MCF 10A (cell line): ENCODE measurements at regions not wholly inside any gene's neighbourhood (a gene's known extent, or its start where the extent isn't known, plus 50 kb on each side); places are given as distances from the start of the nearest gene placed in this dataset.

Source experiments
- BruUV-seq: library from RNA; stranded (reverse); fragments of 400-500 nt; replicated peaks from 2 replicates; lab custom pipeline; 2021; lab: Mats Ljungman, UMichigan
- CTCF ChIA-PET: fragments of 300-600 bp; sonication (Branson Sonifier 250); formaldehyde crosslinking; extraction: SDS; loops from one replicate; lab custom pipeline; 2021; ENCODE audit warnings: antibody characterized with exemption, inconsistent platforms; lab: Yijun Ruan, JAX
- POLR2A ChIA-PET: fragments of 300-600, 350-650 bp; sonication (Branson Sonifier 250); formaldehyde crosslinking; extraction: SDS; loops from one replicate; lab custom pipeline; 2020; ENCODE audit warnings: antibody characterized with exemption, inconsistent platforms; lab: Yijun Ruan, JAX
- DNase-seq: peaks from one replicate; pipeline ENCODE4 v3.0.0-alpha.2; 2018; ENCODE audit not compliant: unreplicated experiment
- H3K27ac Mint-ChIP-seq: one replicate; pipeline ENCODE4 v1.8.0; 2022; ENCODE audit warnings: mild to moderate bottlenecking, low read depth, mixed read lengths; ENCODE audit not compliant: unreplicated experiment
- H3K27me3 Mint-ChIP-seq: one replicate; pipeline ENCODE4 v1.8.0; 2022; ENCODE audit warnings: mixed read lengths; ENCODE audit not compliant: insufficient read depth, unreplicated experiment
- H3K36me3 Mint-ChIP-seq: one replicate; pipeline ENCODE4 v1.8.0; 2022; ENCODE audit warnings: mild to moderate bottlenecking, moderate library complexity, mixed read lengths; ENCODE audit not compliant: insufficient read depth, unreplicated experiment
- H3K4me1 Mint-ChIP-seq: one replicate; pipeline ENCODE4 v1.8.0; 2022; ENCODE audit warnings: mixed read lengths; ENCODE audit not compliant: insufficient read depth, unreplicated experiment
- H3K4me3 Mint-ChIP-seq: one replicate; pipeline ENCODE4 v1.8.0; 2022; ENCODE audit warnings: mild to moderate bottlenecking, moderate library complexity, mixed read lengths; ENCODE audit not compliant: unreplicated experiment
- H3K9me3 Mint-ChIP-seq: one replicate; pipeline ENCODE4 v1.8.0; 2022; ENCODE audit warnings: mixed read lengths; ENCODE audit not compliant: unreplicated experiment
- intact Hi-C: fragments of 100-400 bp; cut with micrococcal nuclease; formaldehyde crosslinking; loops from 2 replicates; pipeline ENCODE4 v1.14.1; 2022
- TF ChIP-seq, protein P1 (sequence below): fragments of 200-600 bp; IDR thresholded peaks from one replicate; pipeline ENCODE4 v1.8.0; 2022; ENCODE audit warnings: antibody characterized with exemption, mild to moderate bottlenecking; ENCODE audit not compliant: unreplicated experiment

DNA sequence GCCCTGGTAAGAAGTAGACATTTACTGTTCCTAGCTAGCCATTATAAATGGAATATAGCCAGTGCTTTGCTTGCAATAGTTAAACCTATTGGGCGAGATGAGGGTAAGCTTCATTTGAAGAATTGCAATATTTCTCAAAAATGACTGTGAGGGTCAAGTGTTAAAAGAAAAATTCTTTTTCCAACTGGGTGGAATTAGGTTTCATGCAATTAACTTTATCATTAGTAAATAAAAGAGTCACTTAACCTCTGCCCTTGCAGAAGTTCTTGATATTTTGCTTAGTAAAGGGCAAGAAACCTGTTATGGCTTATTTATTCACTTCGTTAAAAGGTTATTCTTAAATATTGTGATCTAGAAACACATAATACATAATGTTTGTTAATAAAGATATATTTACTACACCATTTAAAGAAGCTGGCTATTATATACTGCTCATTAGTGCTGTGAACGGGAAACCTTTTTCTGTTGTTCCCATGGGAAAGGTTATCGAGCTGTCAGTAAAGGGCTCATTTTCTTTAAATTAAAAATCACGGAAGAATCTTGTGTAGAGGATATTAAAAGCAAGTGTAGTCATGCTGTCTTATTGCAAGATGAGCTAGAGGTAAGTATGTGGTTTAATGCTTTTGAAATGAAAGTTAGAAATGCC is 370.5 kb downstream of the CSNK1G3 start:
- no peak for DNase-seq
- no peaks in the 10 kb centered on the region for H3K9me3 Mint-ChIP-seq
- ChIA-PET CTCF (interaction anchor here (0.6 kb wide), 1 partner anchor 25 kb away, joined by 3 read pairs; no protein-coding TSS in a partner anchor), POLR2A (interaction anchor here (0.6 to 2.1 kb wide), 5 partner anchors 15 to 717 kb away, joined by 3 to 9 read pairs (median 3); no protein-coding TSS in a partner anchor)
- H3K27ac Mint-ChIP-seq: no peak overlapping the region
- H3K27me3 Mint-ChIP-seq: no peaks in the 10 kb centered on the region
- H3K4me3 Mint-ChIP-seq: no peak overlapping the region
- TF ChIP-seq, protein P1, sequence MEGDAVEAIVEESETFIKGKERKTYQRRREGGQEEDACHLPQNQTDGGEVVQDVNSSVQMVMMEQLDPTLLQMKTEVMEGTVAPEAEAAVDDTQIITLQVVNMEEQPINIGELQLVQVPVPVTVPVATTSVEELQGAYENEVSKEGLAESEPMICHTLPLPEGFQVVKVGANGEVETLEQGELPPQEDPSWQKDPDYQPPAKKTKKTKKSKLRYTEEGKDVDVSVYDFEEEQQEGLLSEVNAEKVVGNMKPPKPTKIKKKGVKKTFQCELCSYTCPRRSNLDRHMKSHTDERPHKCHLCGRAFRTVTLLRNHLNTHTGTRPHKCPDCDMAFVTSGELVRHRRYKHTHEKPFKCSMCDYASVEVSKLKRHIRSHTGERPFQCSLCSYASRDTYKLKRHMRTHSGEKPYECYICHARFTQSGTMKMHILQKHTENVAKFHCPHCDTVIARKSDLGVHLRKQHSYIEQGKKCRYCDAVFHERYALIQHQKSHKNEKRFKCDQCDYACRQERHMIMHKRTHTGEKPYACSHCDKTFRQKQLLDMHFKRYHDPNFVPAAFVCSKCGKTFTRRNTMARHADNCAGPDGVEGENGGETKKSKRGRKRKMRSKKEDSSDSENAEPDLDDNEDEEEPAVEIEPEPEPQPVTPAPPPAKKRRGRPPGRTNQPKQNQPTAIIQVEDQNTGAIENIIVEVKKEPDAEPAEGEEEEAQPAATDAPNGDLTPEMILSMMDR: no peak
- intact Hi-C loops: no loop called here
- peaks cover 7% of the 10 kb centered on the region for H3K4me1 Mint-ChIP-seq
- no peaks in the 10 kb centered on the region for H3K36me3 Mint-ChIP-seq
- BruUV-seq: no TSS peak

DNA sequence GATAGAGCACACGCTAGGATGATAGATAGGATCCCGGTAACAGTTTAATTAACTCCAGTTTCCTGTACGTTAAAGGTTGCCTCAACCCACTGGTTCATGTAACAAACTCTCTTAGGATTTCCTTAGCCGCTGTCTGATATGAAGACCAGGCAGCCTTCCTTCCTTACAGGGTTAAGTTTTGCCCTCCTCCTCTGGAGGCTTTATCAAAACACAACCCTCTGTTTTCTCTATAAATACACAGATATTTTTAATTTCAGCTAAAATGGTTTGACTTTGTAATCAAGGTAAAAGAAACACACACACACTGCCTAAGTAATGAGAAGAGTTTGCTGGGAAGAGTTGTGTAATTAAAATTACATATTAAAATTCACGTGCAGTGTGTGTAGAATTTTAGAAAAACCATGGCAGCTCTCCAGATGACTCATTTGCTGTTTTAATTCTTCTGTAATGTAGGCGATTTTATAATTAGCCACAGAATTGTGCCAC is 369.8 kb downstream of the CSNK1G3 start:
- intact Hi-C loops: no loop called here
- H3K27ac Mint-ChIP-seq: no peak overlapping the region
- TF ChIP-seq, protein P1: no peak

DNA sequence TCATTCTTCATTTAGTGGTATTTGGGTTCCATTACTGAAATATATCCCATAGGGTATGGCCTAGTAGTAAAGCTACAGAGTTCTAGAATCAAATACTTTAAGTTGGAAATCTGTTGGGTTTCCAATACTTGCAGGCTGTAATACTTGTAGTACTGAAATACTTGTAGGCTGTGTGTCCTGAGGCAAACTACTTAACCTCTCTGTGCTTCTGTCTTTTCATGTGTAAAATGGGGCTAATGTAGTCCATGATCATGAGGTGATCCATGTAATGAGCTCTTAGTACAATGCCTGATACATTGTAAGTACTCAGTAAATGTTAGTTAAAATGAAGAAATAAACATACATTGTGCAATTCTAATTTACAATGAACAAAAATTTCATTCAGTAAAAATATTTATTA is 368.9 kb downstream of the CSNK1G3 start:
- H3K27ac Mint-ChIP-seq: no peak overlapping the region
- H3K27me3 Mint-ChIP-seq: no peaks in the 10 kb centered on the region
- TF ChIP-seq, protein P1: no peak
- ChIA-PET POLR2A (interaction anchor here (0.6 to 2.1 kb wide), 3 partner anchors 13 to 1462 kb away, joined by 3 to 9 read pairs (median 4); no protein-coding TSS in a partner anchor), CTCF (interaction anchor here (0.6 kb wide), 1 partner anchor 86 kb away, joined by 3 read pairs; no protein-coding TSS in a partner anchor)
- BruUV-seq: no TSS peak
- no peak overlapping the region for H3K4me3 Mint-ChIP-seq
- H3K4me1 Mint-ChIP-seq: peaks cover 7% of the 10 kb centered on the region
- no peaks in the 10 kb centered on the region for H3K9me3 Mint-ChIP-seq
- DNase-seq: no peak
- intact Hi-C loops: no loop called here
- H3K36me3 Mint-ChIP-seq: no peaks in the 10 kb centered on the region

More for the DNA sequence above, 369.8 kb downstream of the CSNK1G3 start:
- Mint-ChIP-seq H3K27me3 (no peaks in the 10 kb centered on the region), H3K36me3 (no peaks in the 10 kb centered on the region), H3K4me3 (no peak overlapping the region), H3K9me3 (no peaks in the 10 kb centered on the region), H3K4me1 (peaks cover 7% of the 10 kb centered on the region)
- POLR2A ChIA-PET: interaction anchor here (0.5 to 2.1 kb wide), 5 partner anchors 14 to 1942 kb away, joined by 3 to 9 read pairs (median 3); no protein-coding TSS in a partner anchor
- peak; percentile 88 for DNase-seq
- CTCF ChIA-PET: interaction anchor here (0.6 kb wide), 1 partner anchor 25 kb away, joined by 3 read pairs; no protein-coding TSS in a partner anchor
- no TSS peak for BruUV-seq

DNA sequence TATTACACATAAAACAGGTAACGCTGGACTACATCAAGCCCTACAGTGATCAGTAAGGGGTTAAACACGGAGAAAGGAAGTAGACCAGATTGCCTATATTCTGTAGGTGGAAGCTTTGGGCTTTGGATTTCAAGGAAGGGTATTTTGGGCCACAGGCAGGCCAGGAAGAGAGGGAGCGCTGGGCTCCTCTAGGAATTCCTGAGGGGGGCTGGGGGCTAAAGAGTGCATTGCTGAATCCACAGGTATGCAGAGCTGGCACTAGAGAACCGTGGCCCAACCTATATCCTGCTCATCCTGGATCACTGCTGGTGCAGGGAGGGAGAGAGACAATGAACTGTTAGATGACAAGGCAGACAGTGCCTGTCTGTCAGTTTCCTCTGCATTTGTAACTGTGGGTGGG is 367.1 kb downstream of the CSNK1G3 start:
- DNase-seq: no peak
- Mint-ChIP-seq H3K36me3 (no peaks in the 10 kb centered on the region), H3K27ac (no peak overlapping the region), H3K27me3 (no peaks in the 10 kb centered on the region), H3K4me1 (peaks cover 7% of the 10 kb centered on the region), H3K9me3 (no peaks in the 10 kb centered on the region), H3K4me3 (no peak overlapping the region)
- CTCF ChIA-PET: interaction anchor here (0.6 kb wide), 1 partner anchor 1086 kb away, joined by 3 read pairs; no protein-coding TSS in a partner anchor
- intact Hi-C loops: no loop called here
- TF ChIP-seq, protein P1: no peak
- POLR2A ChIA-PET: no interaction called here
- no TSS peak for BruUV-seq
